PC-9 (cell line): ENCODE measurements at regions not wholly inside any gene's neighbourhood (a gene's known extent, or its start where the extent isn't known, plus 50 kb on each side); places are given as distances from the start of the nearest gene placed in this dataset.

Experiments
- BruUV-seq: library from RNA; stranded (reverse); fragments of 400-500 nt; replicated peaks from 2 replicates; lab custom pipeline; 2021; lab: Mats Ljungman, UMichigan
- CTCF ChIA-PET: fragments of 300-600 bp; sonication (Branson Sonifier 250); formaldehyde crosslinking; loops from one replicate; lab custom pipeline; 2022; ENCODE audit warnings: antibody characterized with exemption; lab: Charles Lee
- POLR2A ChIA-PET: fragments of 300-600 bp; sonication (Branson Sonifier 250); formaldehyde crosslinking; loops from one replicate; lab custom pipeline; 2022; ENCODE audit warnings: antibody characterized with exemption; ENCODE audit not compliant: unreplicated experiment; lab: Charles Lee
- DNase-seq, 2 experiments: peaks; one replicate each; pipeline versions ENCODE4 v3.0.0 to v3.0.0-alpha.2; 2015 to 2022; ENCODE audit warnings: mixed read lengths in 1 of 2
- H2AFZ ChIP-seq: fragments of 200-600 bp; sonication (generic); 2 replicates; pipeline ENCODE4 v1.8.1; 2017; ENCODE audit warnings: antibody characterized with exemption
- H3F3A ChIP-seq: fragments of 200-600 bp; sonication (generic); 2 replicates; pipeline ENCODE4 v1.8.1; 2017; ENCODE audit warnings: antibody characterized with exemption, mild to moderate bottlenecking, low read depth; ENCODE audit not compliant: insufficient read depth
- H3K27ac ChIP-seq: fragments of 200-600 bp; sonication (generic); 2 replicates; pipeline ENCODE4 v1.6.1; 2016; ENCODE audit warnings: mixed run types
- H3K27me3 ChIP-seq: fragments of 200-600 bp; sonication (generic); 2 replicates; pipeline ENCODE4 v1.6.1; 2016; ENCODE audit warnings: low read depth, mixed run types; ENCODE audit not compliant: insufficient read depth
- H3K36me3 ChIP-seq: fragments of 200-600 bp; sonication (generic); 2 replicates; pipeline ENCODE4 v1.6.1; 2016; ENCODE audit warnings: low read depth, mixed run types
- H3K4me1 ChIP-seq: fragments of 200-600 bp; sonication (generic); replicated peaks from 2 replicates; pipeline ENCODE4 v1.6.1; 2016; ENCODE audit warnings: mixed run types; ENCODE audit not compliant: insufficient read depth
- H3K4me2 ChIP-seq: fragments of 200-600 bp; sonication (generic); 2 replicates; pipeline ENCODE4 v1.6.1; 2017; ENCODE audit warnings: mixed run types
- H3K4me3 ChIP-seq: fragments of 200-600 bp; sonication (generic); 2 replicates; pipeline ENCODE4 v1.6.1; 2016; ENCODE audit warnings: mixed run types
- H3K79me2 ChIP-seq: fragments of 200-600 bp; sonication (generic); 2 replicates; pipeline ENCODE4 v1.6.1; 2017; ENCODE audit warnings: low read depth, mixed run types
- H3K9me2 ChIP-seq: fragments of 200-600 bp; sonication (generic); 2 replicates; pipeline ENCODE4 v1.8.1; 2017; ENCODE audit warnings: mild to moderate bottlenecking; ENCODE audit not compliant: insufficient read depth
- H3K9me3 ChIP-seq: fragments of 200-600 bp; sonication (generic); 2 replicates; pipeline ENCODE4 v1.8.1; 2016; ENCODE audit warnings: low read depth; ENCODE audit not compliant: insufficient read depth
- H4K20me1 ChIP-seq: fragments of 200-600 bp; sonication (generic); 2 replicates; pipeline ENCODE4 v1.8.1; 2017; ENCODE audit not compliant: insufficient read depth
- EZH2 ChIP-seq: fragments of 200-600 bp; sonication (generic); IDR thresholded peaks from 2 replicates; pipeline ENCODE4 v1.8.0; 2017; ENCODE audit warnings: antibody characterized with exemption, low read depth
- intact Hi-C: fragments of 100-400 bp; cut with micrococcal nuclease; formaldehyde crosslinking; loops from one replicate; pipeline ENCODE4 v1.10.0; 2022; ENCODE audit not compliant: unreplicated experiment
- TF ChIP-seq, protein P1 (sequence below): fragments of 200-600 bp; sonication (generic); conservative IDR thresholded peaks from 2 replicates; pipeline ENCODE4 v1.6.1; 2017; ENCODE audit warnings: mixed run types, antibody characterized with exemption, mild to moderate bottlenecking, moderate library complexity

DNA sequence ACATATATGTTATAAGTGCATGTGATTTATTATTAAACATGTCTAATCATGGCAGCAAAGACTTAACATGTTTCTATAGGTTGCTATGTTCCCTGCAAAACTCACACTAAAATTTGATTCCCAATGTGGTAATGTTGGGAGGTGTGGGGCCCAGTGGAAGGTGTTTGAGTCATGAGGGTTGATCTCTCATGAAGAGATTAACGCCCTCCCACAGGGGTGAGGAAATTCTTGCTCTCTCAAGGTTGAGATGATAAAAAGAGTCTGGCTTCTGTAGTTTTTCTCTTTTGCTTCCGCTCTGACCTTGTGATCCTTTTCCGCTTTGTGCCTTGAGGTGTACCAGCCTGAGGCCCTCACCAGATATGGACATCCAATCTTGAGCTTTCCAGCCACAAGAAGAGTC, 737.5 kb upstream of the SLITRK5 start:
- intact Hi-C loops = no loop called here
- no peaks in the 10 kb centered on the region for H3F3A ChIP-seq
- ChIA-PET POLR2A (no interaction called here), CTCF (no interaction called here)
- no peaks in the 10 kb centered on the region for H4K20me1 ChIP-seq
- no peaks in the 10 kb centered on the region for H3K9me2 ChIP-seq
- H2AFZ ChIP-seq = no peak overlapping the region
- no peak overlapping the region for H3K4me3 ChIP-seq
- DNase-seq = no peak
- H3K36me3 ChIP-seq = no peaks in the 10 kb centered on the region
- no peaks in the 10 kb centered on the region for H3K79me2 ChIP-seq
- no peaks in the 10 kb centered on the region for H3K4me1 ChIP-seq
- H3K27ac ChIP-seq = no peak overlapping the region
- H3K4me2 ChIP-seq = no peak overlapping the region
- peaks cover 6% of the 10 kb centered on the region; the same call in 1 of the 2 replicates for H3K9me3 ChIP-seq
- H3K27me3 ChIP-seq = no peaks in the 10 kb centered on the region
- TF ChIP-seq, protein P1, sequence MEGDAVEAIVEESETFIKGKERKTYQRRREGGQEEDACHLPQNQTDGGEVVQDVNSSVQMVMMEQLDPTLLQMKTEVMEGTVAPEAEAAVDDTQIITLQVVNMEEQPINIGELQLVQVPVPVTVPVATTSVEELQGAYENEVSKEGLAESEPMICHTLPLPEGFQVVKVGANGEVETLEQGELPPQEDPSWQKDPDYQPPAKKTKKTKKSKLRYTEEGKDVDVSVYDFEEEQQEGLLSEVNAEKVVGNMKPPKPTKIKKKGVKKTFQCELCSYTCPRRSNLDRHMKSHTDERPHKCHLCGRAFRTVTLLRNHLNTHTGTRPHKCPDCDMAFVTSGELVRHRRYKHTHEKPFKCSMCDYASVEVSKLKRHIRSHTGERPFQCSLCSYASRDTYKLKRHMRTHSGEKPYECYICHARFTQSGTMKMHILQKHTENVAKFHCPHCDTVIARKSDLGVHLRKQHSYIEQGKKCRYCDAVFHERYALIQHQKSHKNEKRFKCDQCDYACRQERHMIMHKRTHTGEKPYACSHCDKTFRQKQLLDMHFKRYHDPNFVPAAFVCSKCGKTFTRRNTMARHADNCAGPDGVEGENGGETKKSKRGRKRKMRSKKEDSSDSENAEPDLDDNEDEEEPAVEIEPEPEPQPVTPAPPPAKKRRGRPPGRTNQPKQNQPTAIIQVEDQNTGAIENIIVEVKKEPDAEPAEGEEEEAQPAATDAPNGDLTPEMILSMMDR = no peak
- TF ChIP-seq EZH2 = no peak
- BruUV-seq = no TSS peak

DNA sequence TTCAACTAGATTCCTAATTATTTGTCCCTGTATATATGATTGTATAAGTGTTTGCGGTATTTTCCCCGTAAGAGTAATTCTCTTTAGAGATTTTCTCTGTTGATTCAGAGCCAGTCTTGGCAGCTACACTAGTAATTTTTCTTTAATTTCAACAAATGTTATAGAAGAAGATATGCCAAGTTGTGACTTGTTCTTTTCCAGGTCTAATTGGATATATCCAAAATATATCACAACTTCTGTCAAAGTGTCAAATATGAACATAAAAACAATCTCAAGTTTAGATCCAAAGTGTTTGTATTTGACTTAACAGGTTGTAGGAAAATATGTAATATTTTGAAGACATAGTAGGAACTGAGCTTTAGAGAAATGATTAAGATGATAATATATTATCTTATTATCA, 733.9 kb upstream of the SLITRK5 start:
- H3K4me2 ChIP-seq = no peak overlapping the region
- no peaks in the 10 kb centered on the region for H3K9me2 ChIP-seq
- H3K4me1 ChIP-seq = no peaks in the 10 kb centered on the region
- intact Hi-C loops = no loop called here
- ChIA-PET CTCF (no interaction called here), POLR2A (no interaction called here)
- no peak overlapping the region for H2AFZ ChIP-seq
- no peaks in the 10 kb centered on the region for H3K27me3 ChIP-seq
- BruUV-seq = no TSS peak
- H3K36me3 ChIP-seq = no peaks in the 10 kb centered on the region
- no peaks in the 10 kb centered on the region for H3F3A ChIP-seq
- H3K79me2 ChIP-seq = no peaks in the 10 kb centered on the region
- DNase-seq = no peak
- TF ChIP-seq EZH2 = no peak
- TF ChIP-seq, protein P1 = no peak
- H3K9me3 ChIP-seq = peaks cover under 1% of the 10 kb centered on the region; the same call in 1 of the 2 replicates
- no peak overlapping the region for H3K4me3 ChIP-seq
- no peaks in the 10 kb centered on the region for H4K20me1 ChIP-seq
- no peak overlapping the region for H3K27ac ChIP-seq

DNA sequence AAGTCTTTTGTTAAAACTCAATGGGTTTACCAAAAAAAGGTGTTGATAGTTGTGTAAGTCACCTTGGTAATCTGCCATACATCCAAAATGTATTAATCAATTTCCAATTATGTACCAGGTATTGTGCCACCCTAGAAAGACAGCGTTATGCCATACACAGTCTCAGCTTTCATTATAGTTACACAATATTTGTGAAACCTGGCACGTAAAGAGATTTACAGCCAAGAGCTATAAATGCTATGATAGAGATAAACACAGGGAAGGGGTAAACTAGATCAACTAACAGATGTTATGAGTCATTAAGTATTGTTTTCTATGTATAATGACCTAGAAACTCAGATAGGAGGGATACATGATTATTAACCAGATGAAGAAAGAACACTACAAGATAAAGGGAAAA, 725.6 kb upstream of the SLITRK5 start:
- Histone ChIP-seq H3K9me2 (no peaks in the 10 kb centered on the region), H3K4me1 (no peaks in the 10 kb centered on the region), H3K4me3 (no peak overlapping the region), H3K79me2 (no peaks in the 10 kb centered on the region), H2AFZ (no peak overlapping the region), H3F3A (no peaks in the 10 kb centered on the region), H3K36me3 (no peaks in the 10 kb centered on the region), H3K4me2 (no peak overlapping the region), H3K9me3 (no peaks in the 10 kb centered on the region), H4K20me1 (no peaks in the 10 kb centered on the region), H3K27ac (no peak overlapping the region), H3K27me3 (no peaks in the 10 kb centered on the region)
- intact Hi-C loops = no loop called here
- BruUV-seq = no TSS peak
- no peak for DNase-seq
- ChIA-PET CTCF (no interaction called here), POLR2A (no interaction called here)
- TF ChIP-seq, protein P1 = no peak
- TF ChIP-seq EZH2 = no peak
